HEK293T (cell line): ENCODE measurements at regions not wholly inside any gene's neighbourhood (a gene's known extent, or its start where the extent isn't known, plus 50 kb on each side); places are given as distances from the start of the nearest gene placed in this dataset.

Source experiments
- BHLHE40 ChIP-seq: fragments of 450-650 bp; IDR thresholded peaks from 2 replicates; pipeline ENCODE4 v1.6.1; 2016; ENCODE audit warnings: mild to moderate bottlenecking, moderate library complexity, borderline replicate concordance
- CTBP1 ChIP-seq: fragments of 450-650 bp; IDR thresholded peaks from 2 replicates; pipeline ENCODE4 v1.6.1; 2016; ENCODE audit warnings: borderline replicate concordance
- FOXM1 ChIP-seq: fragments of 450-650 bp; IDR thresholded peaks from 2 replicates; pipeline ENCODE4 v1.6.1; 2017; ENCODE audit warnings: mild to moderate bottlenecking, borderline replicate concordance
- SP1 ChIP-seq: fragments of 450-650 bp; IDR thresholded peaks from 2 replicates; pipeline ENCODE4 v1.6.1; 2017
- SUZ12 ChIP-seq: fragments of 450-650 bp; IDR thresholded peaks from 2 replicates; pipeline ENCODE4 v1.6.1; 2016; ENCODE audit warnings: mild to moderate bottlenecking
- TARDBP ChIP-seq: fragments of 450-650 bp; IDR thresholded peaks from 2 replicates; pipeline ENCODE4 v1.6.1; 2016
- ZNF384 ChIP-seq: fragments of 450-650 bp; IDR thresholded peaks from 2 replicates; pipeline ENCODE4 v1.6.1; 2016
- TF ChIP-seq, protein P1 (sequence below): fragments of 450-650 bp; IDR thresholded peaks from 2 replicates; pipeline ENCODE4 v1.6.1; 2016

GRCh38 chr11:127651175-127651887 is 650.8 kb upstream of the KIRREL3 start:
- no peak for TF ChIP-seq BHLHE40
- TF ChIP-seq SP1 = no peak
- no peak for TF ChIP-seq ZNF384
- no peak for TF ChIP-seq CTBP1
- no peak for TF ChIP-seq SUZ12
- TF ChIP-seq, protein P1, sequence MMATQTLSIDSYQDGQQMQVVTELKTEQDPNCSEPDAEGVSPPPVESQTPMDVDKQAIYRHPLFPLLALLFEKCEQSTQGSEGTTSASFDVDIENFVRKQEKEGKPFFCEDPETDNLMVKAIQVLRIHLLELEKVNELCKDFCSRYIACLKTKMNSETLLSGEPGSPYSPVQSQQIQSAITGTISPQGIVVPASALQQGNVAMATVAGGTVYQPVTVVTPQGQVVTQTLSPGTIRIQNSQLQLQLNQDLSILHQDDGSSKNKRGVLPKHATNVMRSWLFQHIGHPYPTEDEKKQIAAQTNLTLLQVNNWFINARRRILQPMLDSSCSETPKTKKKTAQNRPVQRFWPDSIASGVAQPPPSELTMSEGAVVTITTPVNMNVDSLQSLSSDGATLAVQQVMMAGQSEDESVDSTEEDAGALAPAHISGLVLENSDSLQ = no peak
- no peak for TF ChIP-seq TARDBP
- TF ChIP-seq FOXM1 = no peak
